ENCODE measurements at regions not wholly inside any gene's neighbourhood (a gene's known extent, or its start where the extent isn't known, plus 50 kb on each side); places are given as distances from the start of the nearest gene placed in this dataset.
A peak's percentile ranks its signal among the peaks of the same experiment; 100 is the strongest.
"Not testable (repeated sequence)": the region's sequence is repeated elsewhere in the genome, so short reads cannot be mapped to it uniquely, and the experiment has no call there.

- no peak for DNase-seq (ENCODE audit: low read depth)
- no peak for TF ChIP-seq CTCF (conservative IDR thresholded peaks at IDR 0.05; ENCODE audit: control insufficient read depth, insufficient read depth, low read depth, low read length)
- H3K4me3 ChIP-seq (ENCODE audit: control insufficient read depth, low read depth, low read length): no peak overlapping the region
Measured at GRCh38 chrX:37918168-37918567, 70.8 kb upstream of the DYNLT3 start.

- no peak overlapping the region for H3K4me3 ChIP-seq (ENCODE audit: control insufficient read depth, low read depth, low read length)
- no peak for TF ChIP-seq CTCF (conservative IDR thresholded peaks at IDR 0.05; ENCODE audit: control insufficient read depth, insufficient read depth, low read depth, low read length)
- no peak for DNase-seq (ENCODE audit: low read depth)
Measured at GRCh38 chrX:37918703-37919102, 71.3 kb upstream of the DYNLT3 start.

DNA sequence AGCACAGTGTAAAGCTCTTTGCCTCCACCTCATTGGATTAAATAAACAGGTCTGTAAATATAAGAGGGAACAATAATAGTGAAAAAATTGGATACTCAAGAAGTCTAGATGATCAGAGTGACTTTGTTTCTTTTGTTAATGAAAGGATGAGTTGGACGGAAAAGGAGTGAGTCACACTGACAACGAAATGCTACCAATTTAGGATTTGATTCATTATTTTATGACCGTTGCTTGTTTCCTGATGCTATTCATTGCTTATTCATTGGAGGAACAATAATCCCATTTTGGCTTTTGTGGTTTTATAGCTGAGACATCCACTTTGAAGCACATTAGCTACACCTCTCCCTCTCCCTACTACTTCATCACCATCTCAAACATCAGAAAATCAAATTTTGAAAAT, 74.4 kb upstream of the DYNLT3 start:
- peak; percentile 82 for DNase-seq (ENCODE audit: low read depth)
- no peak for TF ChIP-seq CTCF (conservative IDR thresholded peaks at IDR 0.05; ENCODE audit: control insufficient read depth, insufficient read depth, low read depth, low read length)
- H3K4me3 ChIP-seq (ENCODE audit: control insufficient read depth, low read depth, low read length): no peak overlapping the region

DNA sequence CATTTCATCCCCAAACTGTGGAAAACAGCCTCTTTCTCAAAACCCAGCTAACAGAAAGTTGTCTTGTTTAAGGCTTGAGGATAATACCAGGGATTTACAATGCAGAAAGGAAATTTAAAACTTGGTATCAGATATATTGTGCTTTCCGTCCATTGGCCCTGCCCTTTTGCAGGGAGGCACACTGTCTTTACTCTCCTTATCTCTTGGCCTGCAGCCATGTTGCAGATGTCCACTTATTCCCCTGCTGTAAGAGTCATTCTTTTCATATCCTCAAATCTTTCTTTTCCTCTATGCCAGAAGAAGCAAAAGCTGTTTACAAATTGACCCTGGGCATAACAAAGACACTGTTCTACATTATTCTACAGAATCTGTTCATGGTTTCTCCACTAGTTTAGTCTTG, 75.6 kb upstream of the DYNLT3 start:
- no peak for TF ChIP-seq CTCF (conservative IDR thresholded peaks at IDR 0.05; ENCODE audit: control insufficient read depth, insufficient read depth, low read depth, low read length)
- H3K4me3 ChIP-seq (ENCODE audit: control insufficient read depth, low read depth, low read length): no peak overlapping the region
- DNase-seq (ENCODE audit: low read depth): no peak

GRCh38 chrX:37925761-37926160, 78.4 kb upstream of the DYNLT3 start:
- H3K4me3 ChIP-seq (ENCODE audit: control insufficient read depth, low read depth, low read length); DNase-seq (ENCODE audit: low read depth): not testable (repeated sequence)

DNA sequence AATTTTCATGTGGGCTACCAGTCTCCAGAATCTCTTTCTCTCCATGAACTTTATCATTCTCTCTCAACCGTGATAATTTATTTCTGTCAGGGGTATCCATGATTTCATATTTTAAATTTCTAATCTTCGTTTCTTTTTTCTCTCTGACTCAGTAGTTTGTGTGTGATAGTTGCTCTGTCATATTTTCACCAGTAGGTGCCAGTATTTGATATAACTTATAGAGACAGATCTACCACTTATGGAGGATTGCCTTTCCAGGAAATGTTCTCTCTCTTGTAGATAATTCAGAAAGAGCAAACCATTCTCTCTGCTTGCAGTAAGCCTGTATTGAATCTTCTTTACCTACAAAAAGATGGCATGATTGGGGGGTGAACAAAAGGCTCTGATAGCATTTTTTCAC, 79.3 kb upstream of the DYNLT3 start:
- peak; percentile 55 for DNase-seq (ENCODE audit: low read depth)
- H3K4me3 ChIP-seq (ENCODE audit: control insufficient read depth, low read depth, low read length): no peak overlapping the region
- peak; percentile 52 for TF ChIP-seq CTCF (conservative IDR thresholded peaks at IDR 0.05; ENCODE audit: control insufficient read depth, insufficient read depth, low read depth, low read length)

- no peak for TF ChIP-seq CTCF (conservative IDR thresholded peaks at IDR 0.05; ENCODE audit: control insufficient read depth, insufficient read depth, low read depth, low read length)
- DNase-seq (ENCODE audit: low read depth): no peak
- H3K4me3 ChIP-seq (ENCODE audit: control insufficient read depth, low read depth, low read length): no peak overlapping the region
Measured at GRCh38 chrX:37942170-37942569, 64.2 kb upstream of the SYTL5 start.

Data from fibroblast of mammary gland (primary cell).